NB4 (cell line): ENCODE measurements at regions not wholly inside any gene's neighbourhood (a gene's known extent, or its start where the extent isn't known, plus 50 kb on each side); places are given as distances from the start of the nearest gene placed in this dataset.

Source experiments
- DNase-seq: peaks from one replicate; pipeline ENCODE4 v3.0.0; 2010; ENCODE audit warnings: low read depth
- H3K4me3 ChIP-seq: one replicate; pipeline ENCODE4 v1.5.1; 2011; ENCODE audit warnings: mild to moderate bottlenecking, low read depth, low read length, moderate library complexity
- MYC ChIP-seq: IDR thresholded peaks from 2 replicates; pipeline ENCODE4 v1.6.1; 2011; ENCODE audit warnings: low read depth, low read length
- POLR2A ChIP-seq: IDR thresholded peaks from 2 replicates; pipeline ENCODE4 v1.6.1; 2011; ENCODE audit warnings: mild to moderate bottlenecking; ENCODE audit not compliant: insufficient read length; ENCODE audit errors: extremely low read depth
- TF ChIP-seq, protein P1 (sequence below): IDR thresholded peaks from one replicate; pipeline ENCODE4 v1.5.1; 2012; ENCODE audit warnings: low read depth, low read length
- TF ChIP-seq, protein P2 (sequence below): IDR thresholded peaks from 2 replicates; pipeline ENCODE4 v1.6.1; 2011; ENCODE audit warnings: low read depth, low read length

DNA sequence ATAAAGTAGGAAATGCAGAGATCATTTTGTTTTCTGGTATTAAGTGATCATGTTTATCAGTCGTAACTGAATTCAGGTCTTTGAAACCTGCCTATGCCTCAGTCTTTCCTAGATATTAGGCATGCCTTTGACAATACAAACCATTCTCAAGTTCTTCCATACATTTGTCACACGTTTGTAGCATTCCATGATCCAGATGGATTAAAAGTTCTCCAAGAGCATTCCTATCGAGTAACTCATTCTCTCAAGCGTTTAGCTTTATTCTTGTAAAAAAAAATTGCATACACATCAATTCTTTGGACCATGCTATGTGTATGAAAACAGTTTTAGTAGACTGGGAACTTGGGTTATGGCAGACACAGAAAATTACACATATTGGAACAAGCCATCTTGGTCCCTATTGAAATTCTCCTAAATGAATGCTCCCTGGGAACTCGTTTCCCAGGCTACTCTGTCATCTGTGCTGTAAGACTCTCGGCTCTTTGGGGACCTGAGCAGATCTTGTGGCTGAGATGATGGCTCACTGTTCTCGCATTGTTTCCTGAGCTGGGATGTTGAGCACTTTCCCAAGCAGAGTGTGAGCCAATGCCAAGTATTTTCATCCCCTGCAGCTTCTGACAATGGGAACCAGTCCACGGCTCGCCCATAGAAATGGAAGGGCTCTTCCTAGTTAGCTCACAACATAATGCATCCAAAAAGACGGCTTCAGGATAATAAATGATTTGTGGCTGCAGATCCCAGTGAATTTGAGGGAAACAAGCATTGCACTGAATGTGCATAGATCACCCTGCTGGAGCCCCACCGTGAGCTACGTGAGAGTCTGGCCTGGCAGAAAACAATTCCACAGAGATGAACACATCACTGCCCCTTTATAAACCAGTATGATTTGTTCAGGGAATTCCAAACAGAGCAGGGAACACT is 230.2 kb downstream of the IRX1 start:
- no peak for DNase-seq
- H3K4me3 ChIP-seq, result no peak overlapping the region
- TF ChIP-seq MYC (no peak), POLR2A (no peak)
- TF ChIP-seq, protein P1, sequence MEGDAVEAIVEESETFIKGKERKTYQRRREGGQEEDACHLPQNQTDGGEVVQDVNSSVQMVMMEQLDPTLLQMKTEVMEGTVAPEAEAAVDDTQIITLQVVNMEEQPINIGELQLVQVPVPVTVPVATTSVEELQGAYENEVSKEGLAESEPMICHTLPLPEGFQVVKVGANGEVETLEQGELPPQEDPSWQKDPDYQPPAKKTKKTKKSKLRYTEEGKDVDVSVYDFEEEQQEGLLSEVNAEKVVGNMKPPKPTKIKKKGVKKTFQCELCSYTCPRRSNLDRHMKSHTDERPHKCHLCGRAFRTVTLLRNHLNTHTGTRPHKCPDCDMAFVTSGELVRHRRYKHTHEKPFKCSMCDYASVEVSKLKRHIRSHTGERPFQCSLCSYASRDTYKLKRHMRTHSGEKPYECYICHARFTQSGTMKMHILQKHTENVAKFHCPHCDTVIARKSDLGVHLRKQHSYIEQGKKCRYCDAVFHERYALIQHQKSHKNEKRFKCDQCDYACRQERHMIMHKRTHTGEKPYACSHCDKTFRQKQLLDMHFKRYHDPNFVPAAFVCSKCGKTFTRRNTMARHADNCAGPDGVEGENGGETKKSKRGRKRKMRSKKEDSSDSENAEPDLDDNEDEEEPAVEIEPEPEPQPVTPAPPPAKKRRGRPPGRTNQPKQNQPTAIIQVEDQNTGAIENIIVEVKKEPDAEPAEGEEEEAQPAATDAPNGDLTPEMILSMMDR, result no peak
- TF ChIP-seq, protein P2, sequence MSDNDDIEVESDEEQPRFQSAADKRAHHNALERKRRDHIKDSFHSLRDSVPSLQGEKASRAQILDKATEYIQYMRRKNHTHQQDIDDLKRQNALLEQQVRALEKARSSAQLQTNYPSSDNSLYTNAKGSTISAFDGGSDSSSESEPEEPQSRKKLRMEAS, result no peak

DNA sequence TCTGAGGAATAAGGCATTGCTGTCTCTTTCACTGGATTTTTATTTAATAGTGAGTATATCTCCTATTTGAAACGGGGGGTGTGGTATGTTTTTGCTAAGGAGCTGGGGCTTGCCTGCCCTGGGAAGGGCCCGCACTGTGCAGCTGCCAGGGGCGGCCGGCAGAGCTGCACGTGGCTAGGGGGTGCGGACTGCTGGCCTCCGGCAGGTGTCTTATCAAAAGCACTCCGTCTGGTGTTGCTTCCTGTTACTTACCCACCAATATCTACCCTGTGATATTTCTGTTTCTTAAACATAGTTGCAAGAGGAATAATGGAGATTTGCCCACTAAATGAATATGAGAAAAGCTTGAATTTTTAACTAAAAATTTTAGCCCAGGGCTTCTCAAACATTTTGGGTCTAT is 232.0 kb downstream of the IRX1 start:
- no peak for DNase-seq
- TF ChIP-seq POLR2A (no peak), MYC (no peak)
- TF ChIP-seq, protein P1, result no peak
- TF ChIP-seq, protein P2, result no peak
- no peak overlapping the region for H3K4me3 ChIP-seq

DNA sequence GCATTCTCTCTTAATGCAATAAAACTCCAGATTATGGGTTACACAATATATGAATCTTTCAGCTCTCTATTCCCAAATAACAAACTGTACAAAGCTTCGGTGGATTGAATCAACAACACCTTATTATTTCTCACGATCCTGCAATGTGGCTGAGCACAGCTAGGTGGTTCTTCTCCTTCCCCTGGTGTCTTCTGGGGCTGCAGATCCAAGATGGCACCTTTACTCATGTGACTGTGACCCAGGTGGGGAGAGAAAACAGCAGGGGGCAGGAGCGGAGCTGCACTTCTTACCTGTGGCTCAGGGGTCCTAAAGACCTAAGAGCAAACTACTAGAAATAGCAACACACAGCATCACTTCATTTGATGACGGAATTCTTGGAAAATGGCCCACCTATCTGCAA is 233.1 kb downstream of the IRX1 start:
- DNase-seq, result no peak
- no peak overlapping the region for H3K4me3 ChIP-seq
- no peak for TF ChIP-seq POLR2A
- TF ChIP-seq MYC, result no peak
- TF ChIP-seq, protein P1, result no peak
- TF ChIP-seq, protein P2, result no peak

DNA sequence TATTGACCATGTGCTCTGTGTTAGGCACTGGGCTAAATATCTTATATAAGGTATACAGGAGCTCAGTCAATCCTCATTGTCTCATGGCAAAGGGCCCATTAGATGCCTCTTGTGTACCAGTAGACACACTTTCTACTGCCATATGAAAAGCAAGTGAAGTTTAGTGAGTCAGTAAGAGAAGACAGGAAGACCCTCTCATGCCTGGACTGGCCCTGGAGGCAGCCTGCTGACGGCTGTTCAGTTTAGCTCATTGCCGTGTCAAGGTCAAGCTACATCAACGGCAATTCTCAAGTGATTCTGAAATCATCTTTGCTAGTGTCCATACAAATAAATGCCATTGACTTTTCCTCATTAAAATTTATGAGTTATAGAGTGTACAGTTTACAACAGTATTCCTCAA is 237.9 kb downstream of the IRX1 start:
- DNase-seq, result no peak
- no peak for TF ChIP-seq MYC
- TF ChIP-seq, protein P2, result no peak
- TF ChIP-seq POLR2A, result no peak
- TF ChIP-seq, protein P1, result no peak
- no peak overlapping the region for H3K4me3 ChIP-seq

DNA sequence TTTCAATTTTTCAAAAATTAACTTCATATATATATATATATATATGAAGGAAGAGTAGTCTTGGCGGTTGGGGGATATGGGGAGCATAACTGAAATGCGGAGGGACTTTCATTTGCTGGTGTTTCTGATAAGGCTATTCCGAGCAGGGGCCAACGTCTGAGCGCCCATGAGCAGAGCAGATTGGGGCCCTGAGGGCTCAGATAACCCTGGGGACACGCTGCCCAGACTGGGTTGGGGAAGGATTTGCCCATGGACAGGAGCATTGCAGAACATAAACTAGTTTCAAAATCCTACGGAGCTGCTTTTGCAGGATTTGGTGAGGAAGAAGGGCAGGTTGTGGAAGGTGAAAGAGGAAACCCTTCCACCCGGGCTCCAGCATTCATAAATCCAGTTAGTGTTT is 240.2 kb downstream of the IRX1 start:
- H3K4me3 ChIP-seq, result no peak overlapping the region
- TF ChIP-seq, protein P2, result no peak
- TF ChIP-seq MYC (no peak), POLR2A (no peak)
- TF ChIP-seq, protein P1, result no peak
- DNase-seq, result no peak

DNA sequence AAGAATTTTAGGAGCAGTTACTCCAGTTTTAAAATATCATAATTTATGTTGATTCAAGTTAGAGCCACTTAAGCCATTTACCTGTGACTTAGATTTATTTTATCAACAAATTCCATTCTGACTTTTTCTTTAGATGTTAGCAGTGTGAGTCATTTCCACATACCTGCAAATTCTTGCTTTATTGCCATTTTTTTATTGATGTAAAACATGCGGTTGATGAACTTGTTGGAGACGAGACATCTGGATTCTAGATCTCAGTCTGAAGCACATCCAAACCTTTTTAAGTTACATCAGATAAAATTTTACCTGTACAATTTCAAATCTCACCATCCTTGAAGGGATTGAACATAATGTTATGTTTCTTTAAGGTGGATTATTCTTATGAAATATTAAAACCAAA is 240.9 kb downstream of the IRX1 start:
- no peak for DNase-seq
- no peak overlapping the region for H3K4me3 ChIP-seq
- TF ChIP-seq MYC (no peak), POLR2A (no peak)
- TF ChIP-seq, protein P1, result no peak
- TF ChIP-seq, protein P2, result no peak
